H9 (cell line): ENCODE measurements at regions not wholly inside any gene's neighbourhood (a gene's known extent, or its start where the extent isn't known, plus 50 kb on each side); places are given as distances from the start of the nearest gene placed in this dataset.

Experiments used
- DNase-seq: peaks from one replicate; pipeline ENCODE4 v3.0.0-alpha.2; 2017
- H2AFZ ChIP-seq: one replicate; pipeline ENCODE4 v1.6.1; 2013; ENCODE audit warnings: mild to moderate bottlenecking, low read length, control low read depth, moderate library complexity
- H2AK5ac ChIP-seq: 2 replicates; pipeline ENCODE4 v1.6.1; 2013; ENCODE audit warnings: low read length, control low read depth, mixed read lengths; ENCODE audit not compliant: insufficient read length
- H2BK120ac ChIP-seq: one replicate; pipeline ENCODE4 v1.6.1; 2013; ENCODE audit warnings: low read depth, mild to moderate bottlenecking, low read length, control low read depth, inconsistent platforms; ENCODE audit not compliant: poor library complexity, severe bottlenecking
- H2BK12ac ChIP-seq: 2 replicates; pipeline ENCODE4 v1.6.1; 2013; ENCODE audit warnings: low read length, control low read depth, mixed read lengths, low read depth; ENCODE audit not compliant: insufficient read length
- H2BK15ac ChIP-seq: 2 replicates; pipeline ENCODE4 v1.6.1; 2013; ENCODE audit warnings: low read depth, low read length, control low read depth
- H2BK20ac ChIP-seq: one replicate; pipeline ENCODE4 v1.6.1; 2013; ENCODE audit warnings: low read depth, mild to moderate bottlenecking, low read length, control low read depth, inconsistent platforms; ENCODE audit not compliant: poor library complexity, severe bottlenecking
- H2BK5ac ChIP-seq: 2 replicates; pipeline ENCODE4 v1.6.1; 2013; ENCODE audit warnings: low read length, control low read depth, mixed read lengths; ENCODE audit not compliant: insufficient read length
- H3K14ac ChIP-seq: 2 replicates; pipeline ENCODE4 v1.6.1; 2013; ENCODE audit warnings: low read length, control low read depth; ENCODE audit not compliant: insufficient read depth
- H3K18ac ChIP-seq: 2 replicates; pipeline ENCODE4 v1.6.1; 2013; ENCODE audit warnings: low read depth, mild to moderate bottlenecking, mixed read lengths, low read length, control low read depth; ENCODE audit not compliant: insufficient read length
- H3K23ac ChIP-seq: 2 replicates; pipeline ENCODE4 v1.6.1; 2013; ENCODE audit warnings: low read length, control low read depth, mixed read lengths, low read depth; ENCODE audit not compliant: insufficient read length
- H3K23me2 ChIP-seq: 2 replicates; pipeline ENCODE4 v1.6.1; 2013; ENCODE audit warnings: low read depth, mild to moderate bottlenecking, mixed read lengths, low read length, control low read depth; ENCODE audit not compliant: insufficient read length, poor library complexity, severe bottlenecking
- H3K27ac ChIP-seq: 2 replicates; pipeline ENCODE4 v1.5.1; 2013; ENCODE audit warnings: low read length, control low read depth, mixed read lengths, low read depth; ENCODE audit not compliant: insufficient read length
- H3K27me3 ChIP-seq: 2 replicates; pipeline ENCODE4 v1.6.1; 2013; ENCODE audit warnings: low read length, control low read depth, inconsistent platforms; ENCODE audit not compliant: insufficient read depth
- H3K4ac ChIP-seq: 2 replicates; pipeline ENCODE4 v1.6.1; 2013; ENCODE audit warnings: low read depth, mild to moderate bottlenecking, control low read depth, inconsistent platforms, low read length, moderate library complexity
- H3K4me1 ChIP-seq: 2 replicates; pipeline ENCODE4 v1.6.1; 2013; ENCODE audit warnings: low read length, control low read depth, inconsistent platforms; ENCODE audit not compliant: insufficient read depth
- H3K4me2 ChIP-seq: 2 replicates; pipeline ENCODE4 v1.6.1; 2013; ENCODE audit warnings: low read length, control low read depth, mixed read lengths; ENCODE audit not compliant: insufficient read length, insufficient read depth
- H3K56ac ChIP-seq: 2 replicates; pipeline ENCODE4 v1.6.1; 2013; ENCODE audit warnings: low read depth, mild to moderate bottlenecking, mixed read lengths, low read length, control low read depth; ENCODE audit not compliant: insufficient read length
- H3K79me1 ChIP-seq: 2 replicates; pipeline ENCODE4 v1.6.1; 2013; ENCODE audit warnings: low read depth, mild to moderate bottlenecking, moderate library complexity, low read length, control low read depth, inconsistent platforms; ENCODE audit not compliant: insufficient read depth, poor library complexity, severe bottlenecking
- H3K79me2 ChIP-seq: 2 replicates; pipeline ENCODE4 v1.6.1; 2013; ENCODE audit warnings: low read length, control low read depth, inconsistent platforms; ENCODE audit not compliant: insufficient read depth
- H3K9ac ChIP-seq: 2 replicates; pipeline ENCODE4 v1.6.1; 2013; ENCODE audit warnings: low read length, control low read depth, mixed read lengths; ENCODE audit not compliant: insufficient read length; ENCODE audit errors: extremely low read depth
- H3K9me3 ChIP-seq: one replicate; pipeline ENCODE4 v1.6.1; 2013; ENCODE audit warnings: low read depth, low read length, inconsistent platforms; ENCODE audit not compliant: control insufficient read depth
- H3T11ph ChIP-seq: one replicate; pipeline ENCODE4 v1.6.1; 2013; ENCODE audit warnings: mild to moderate bottlenecking, low read length, control low read depth, inconsistent platforms
- H4K20me1 ChIP-seq: one replicate; pipeline ENCODE4 v1.6.1; 2013; ENCODE audit not compliant: control insufficient read depth, insufficient read length, insufficient read depth
- H4K5ac ChIP-seq: 2 replicates; pipeline ENCODE4 v1.6.1; 2013; ENCODE audit warnings: low read depth, mild to moderate bottlenecking, mixed read lengths, low read length, control low read depth; ENCODE audit not compliant: insufficient read length
- H4K8ac ChIP-seq: replicated peaks from 2 replicates; pipeline ENCODE4 v1.6.1; 2013; ENCODE audit warnings: low read length, control low read depth, mixed read lengths, low read depth; ENCODE audit not compliant: insufficient read length
- H4K91ac ChIP-seq: 2 replicates; pipeline ENCODE4 v1.6.1; 2013; ENCODE audit warnings: low read depth, mild to moderate bottlenecking, moderate library complexity, mixed read lengths, low read length, control low read depth; ENCODE audit not compliant: insufficient read length
- H3K27ac Mint-ChIP-seq, 3 experiments: 2 replicates in 2 of 3; 3 replicates in 1 of 3; pipeline ENCODE4 v1.8.0; 2020 to 2021; ENCODE audit warnings: mixed read lengths in 3 of 3, mild to moderate bottlenecking in 1 of 3, moderate library complexity in 1 of 3
- H3K27me3 Mint-ChIP-seq: 2 replicates; pipeline ENCODE4 v1.8.0; 2021; ENCODE audit warnings: low read depth, mild to moderate bottlenecking, moderate library complexity, mixed read lengths
- H3K36me3 Mint-ChIP-seq, 3 experiments: 2 replicates in 2 of 3; 3 replicates in 1 of 3; pipeline ENCODE4 v1.8.0; 2020 to 2021; ENCODE audit warnings: low read depth in 3 of 3, mixed read lengths in 3 of 3; ENCODE audit not compliant: insufficient read depth in 1 of 3
- H3K4me1 Mint-ChIP-seq, 2 experiments: 2 replicates each; pipeline ENCODE4 v1.8.0; 2020; ENCODE audit warnings: mixed read lengths in 2 of 2
- H3K4me3 Mint-ChIP-seq, 2 experiments: 2 replicates in 1 of 2; 3 replicates in 1 of 2; pipeline ENCODE4 v1.8.0; 2020 to 2021; ENCODE audit warnings: mild to moderate bottlenecking in 2 of 2, mixed read lengths in 2 of 2, moderate library complexity in 1 of 2
- H3K9me3 Mint-ChIP-seq, 2 experiments: 2 replicates in 1 of 2; 3 replicates in 1 of 2; pipeline ENCODE4 v1.8.0; 2020; ENCODE audit warnings: mild to moderate bottlenecking in 2 of 2, mixed read lengths in 2 of 2, moderate library complexity in 1 of 2
- CTCF ChIP-seq: fragments of 200-600 bp; sonication (generic); conservative IDR thresholded peaks from 3 replicates; pipeline ENCODE4 v1.8.0; 2021; ENCODE audit warnings: antibody characterized with exemption, mild to moderate bottlenecking

GRCh38 chr13:103961129-103961528 is 894.9 kb upstream of the SLC10A2 start:
- H3K9me3 Mint-ChIP-seq: no peaks in the 10 kb centered on the region
- Histone ChIP-seq H3K79me2 (no peaks in the 10 kb centered on the region), H3K4me2 (no peak overlapping the region), H4K20me1 (no peaks in the 10 kb centered on the region), H3K18ac (no peak overlapping the region), H3K23ac (no peak overlapping the region), H4K91ac (no peak overlapping the region), H2BK120ac (no peak overlapping the region), H3K23me2 (no peaks in the 10 kb centered on the region), H3K14ac (no peak overlapping the region), H2BK12ac (no peak overlapping the region), H4K5ac (no peak overlapping the region), H3K9me3 (no peaks in the 10 kb centered on the region), H2AK5ac (no peak overlapping the region), H3T11ph (no peak overlapping the region), H2BK5ac (no peak overlapping the region), H3K27ac (no peak overlapping the region), H3K4ac (no peak overlapping the region), H3K79me1 (no peaks in the 10 kb centered on the region), H4K8ac (no peak overlapping the region), H3K27me3 (no peaks in the 10 kb centered on the region), H3K9ac (no peak overlapping the region), H2AFZ (no peak overlapping the region), H3K56ac (no peak overlapping the region), H2BK20ac (no peak overlapping the region), H2BK15ac (no peak overlapping the region), H3K4me1 (no peaks in the 10 kb centered on the region)
- no peak overlapping the region for H3K4me3 Mint-ChIP-seq
- TF ChIP-seq CTCF: no peak
- peaks cover 0 to 3% of the 10 kb centered on the region in 2 experiments; a peak in 1 of 4 replicates for H3K4me1 Mint-ChIP-seq
- no peaks in the 10 kb centered on the region for H3K27me3 Mint-ChIP-seq
- DNase-seq: no peak
- H3K36me3 Mint-ChIP-seq: no peaks in the 10 kb centered on the region
- no peak overlapping the region for H3K27ac Mint-ChIP-seq
